GM23338 (cell line): ENCODE measurements at regions not wholly inside any gene's neighbourhood (a gene's known extent, or its start where the extent isn't known, plus 50 kb on each side); places are given as distances from the start of the nearest gene placed in this dataset.
A peak's percentile ranks its signal among the peaks of the same experiment; 100 is the strongest.

ENCODE experiments used
- ATAC-seq: fragments of 200-7000 bp; cut with Tn5 transposase; 3 replicates; pipeline ENCODE4 v1.9.1; 2020
- DNase-seq: peaks from one replicate; pipeline ENCODE4 v3.0.0-alpha.2; 2015; ENCODE audit warnings: low spot score
- H2AFZ ChIP-seq: fragments of 200-600 bp; sonication (generic); 2 replicates; pipeline ENCODE4 v1.8.0; 2016; ENCODE audit warnings: antibody characterized with exemption, mild to moderate bottlenecking, moderate library complexity
- H3F3A ChIP-seq: fragments of 200-600 bp; sonication (generic); replicated peaks from 2 replicates; pipeline ENCODE4 v1.8.0; 2017; ENCODE audit warnings: antibody characterized with exemption, mixed run types, low read depth
- H3K27ac ChIP-seq: fragments of 200-600 bp; sonication (generic); 2 replicates; pipeline ENCODE4 v1.6.1; 2016; ENCODE audit warnings: low read depth
- H3K27me3 ChIP-seq: fragments of 200-600 bp; sonication (generic); 2 replicates; pipeline ENCODE4 v1.8.0; 2016; ENCODE audit warnings: mild to moderate bottlenecking, mixed run types, moderate library complexity; ENCODE audit not compliant: insufficient read depth
- H3K36me3 ChIP-seq: fragments of 200-600 bp; sonication (generic); 2 replicates; pipeline ENCODE4 v1.8.0; 2016; ENCODE audit warnings: mild to moderate bottlenecking; ENCODE audit not compliant: insufficient read depth
- H3K4me1 ChIP-seq: fragments of 200-600 bp; sonication (generic); 2 replicates; pipeline ENCODE4 v1.8.0; 2016; ENCODE audit warnings: mild to moderate bottlenecking, moderate library complexity; ENCODE audit not compliant: insufficient read depth
- H3K4me2 ChIP-seq: fragments of 200-600 bp; sonication (generic); 2 replicates; pipeline ENCODE4 v1.7.1; 2017; ENCODE audit warnings: mixed run types
- H3K4me3 ChIP-seq: fragments of 200-600 bp; sonication (generic); 2 replicates; pipeline ENCODE4 v1.6.1; 2016; ENCODE audit warnings: mixed run types
- H3K79me2 ChIP-seq: fragments of 200-600 bp; sonication (generic); replicated peaks from 2 replicates; pipeline ENCODE4 v1.8.0; 2017; ENCODE audit warnings: mild to moderate bottlenecking; ENCODE audit not compliant: insufficient read depth
- H3K9me2 ChIP-seq: fragments of 200-600 bp; sonication (generic); 2 replicates; pipeline ENCODE4 v1.8.0; 2017; ENCODE audit not compliant: insufficient read depth
- H4K20me1 ChIP-seq: fragments of 200-600 bp; sonication (generic); replicated peaks from 2 replicates; pipeline ENCODE4 v1.8.0; 2017; ENCODE audit warnings: mild to moderate bottlenecking; ENCODE audit not compliant: insufficient read depth
- H3K27ac Mint-ChIP-seq: 2 replicates; pipeline ENCODE4 v1.8.0; 2020; ENCODE audit warnings: inconsistent platforms, mild to moderate bottlenecking, moderate library complexity, mixed read lengths
- H3K27me3 Mint-ChIP-seq: 3 replicates; pipeline ENCODE4 v1.8.0; 2022; ENCODE audit warnings: low read depth, mild to moderate bottlenecking, moderate library complexity, mixed read lengths, inconsistent platforms; ENCODE audit not compliant: insufficient read depth, poor library complexity
- H3K36me3 Mint-ChIP-seq: 3 replicates; pipeline ENCODE4 v1.8.0; 2021; ENCODE audit warnings: low read depth, mild to moderate bottlenecking, inconsistent platforms, moderate library complexity, mixed read lengths
- H3K4me1 Mint-ChIP-seq: 3 replicates; pipeline ENCODE4 v1.8.0; 2020; ENCODE audit warnings: mild to moderate bottlenecking, inconsistent platforms, mixed read lengths
- H3K4me3 Mint-ChIP-seq: 3 replicates; pipeline ENCODE4 v1.8.0; 2021; ENCODE audit warnings: moderate library complexity, mild to moderate bottlenecking, inconsistent platforms, mixed read lengths
- H3K9me3 Mint-ChIP-seq: 3 replicates; pipeline ENCODE4 v1.8.0; 2020; ENCODE audit warnings: moderate library complexity, mild to moderate bottlenecking, inconsistent platforms, mixed read lengths
- CREB1 ChIP-seq: fragments of 250-450 bp; sonication (Bioruptor Pico); IDR thresholded peaks from 2 replicates; pipeline ENCODE4 v1.5.0; 2020; ENCODE audit warnings: low read depth, mild to moderate bottlenecking, moderate library complexity
- CTCF ChIP-seq, 2 experiments: fragments of 200-600 bp in 1 of 2; sonication (generic) in 1 of 2; conservative IDR thresholded peaks; 2 replicates each; pipeline versions ENCODE4 v1.5.1 to v1.6.1; 2016 to 2017; ENCODE audit warnings: antibody characterized with exemption in 2 of 2, low read depth in 2 of 2, mild to moderate bottlenecking in 2 of 2, moderate library complexity in 1 of 2
- ETS1 ChIP-seq: IDR thresholded peaks from 2 replicates; pipeline ENCODE4 v1.6.1; 2016; ENCODE audit warnings: antibody characterized with exemption
- EZH2phosphoT487 ChIP-seq: fragments of 200-600 bp; sonication (generic); IDR thresholded peaks from one replicate; pipeline ENCODE4 v1.8.1; 2018; ENCODE audit warnings: antibody characterized with exemption; ENCODE audit not compliant: unreplicated experiment
- ZNF462 ChIP-seq: fragments of 250-450 bp; sonication (Bioruptor Pico); IDR thresholded peaks from 2 replicates; pipeline ENCODE4 v1.5.0; 2020; ENCODE audit warnings: mild to moderate bottlenecking, moderate library complexity

- TF ChIP-seq ZNF462 (CRISPR knock-in tag), result no peak
Observed at GRCh38 chr15:23773093-23773492, 86.0 kb upstream of the NDN start (continued).

GRCh38 chr15:23787346-23788105 is 100.4 kb upstream of the NDN start:
- Histone ChIP-seq H3K9me2 (no peaks in the 10 kb centered on the region), H2AFZ (no peak overlapping the region), H3K4me3 (no peak overlapping the region), H3F3A (no peaks in the 10 kb centered on the region), H3K27ac (no peak overlapping the region), H3K27me3 (no peaks in the 10 kb centered on the region), H3K79me2 (no peaks in the 10 kb centered on the region), H3K4me1 (no peaks in the 10 kb centered on the region), H3K36me3 (no peaks in the 10 kb centered on the region), H4K20me1 (no peaks in the 10 kb centered on the region), H3K4me2 (no peak overlapping the region)
- Mint-ChIP-seq H3K4me1 (no peaks in the 10 kb centered on the region), H3K36me3 (peaks cover 5% of the 10 kb centered on the region; the same call in 2 of the 3 replicates), H3K27ac (no peak overlapping the region), H3K4me3 (no peak overlapping the region), H3K27me3 (peaks cover 2% of the 10 kb centered on the region), H3K9me3 (peaks cover 77% of the 10 kb centered on the region)
- peak; percentile 19 for DNase-seq
- ATAC-seq, result no peak
- TF ChIP-seq CREB1 (CRISPR knock-in tag), result no peak
- TF ChIP-seq CTCF (conservative IDR thresholded peaks at IDR 0.05; ENCODE audit: low read depth in 2 of 2), result no peak
- TF ChIP-seq ETS1, result no peak
- TF ChIP-seq ZNF462 (CRISPR knock-in tag), result no peak
- TF ChIP-seq EZH2phosphoT487, result no peak
